Stimulated activated CD8-positive, alpha-beta memory T cell treated with anti-CD3 and anti-CD28 coated beads, Interleukin-12 subunit alpha, Interleukin-12 subunit beta, amount 100 ng/mL, for 24 hours (primary cell): ENCODE measurements at regions not wholly inside any gene's neighbourhood (a gene's known extent, or its start where the extent isn't known, plus 50 kb on each side); places are given as distances from the start of the nearest gene placed in this dataset.

Source experiments
- DNase-seq: peaks from one replicate; pipeline ENCODE4 v3.0.0-alpha.2; 2020; ENCODE audit errors: extremely low read depth

- DNase-seq = no peak
Measured at GRCh38 chr2:145157741-145158591, 638.0 kb upstream of the ZEB2 start.

GRCh38 chr2:145157036-145157675 lies 637.2 kb upstream of the ZEB2 start:
- no peak for DNase-seq

- no peak for DNase-seq
Measured at GRCh38 chr2:145156199-145156598, 636.3 kb upstream of the ZEB2 start.

GRCh38 chr2:145155196-145155595 lies 635.3 kb upstream of the ZEB2 start:
- DNase-seq = no peak

GRCh38 chr2:145154731-145155130 lies 634.8 kb upstream of the ZEB2 start:
- DNase-seq = no peak

- no peak for DNase-seq
Measured at GRCh38 chr2:145146691-145147090, 626.8 kb upstream of the ZEB2 start.

GRCh38 chr2:145144131-145144728 lies 624.3 kb upstream of the ZEB2 start:
- no peak for DNase-seq

GRCh38 chr2:145141981-145142380 lies 622.1 kb upstream of the ZEB2 start:
- no peak for DNase-seq

GRCh38 chr2:145140658-145141057 lies 620.7 kb upstream of the ZEB2 start:
- DNase-seq = no peak

GRCh38 chr2:145138626-145139025 lies 618.7 kb upstream of the ZEB2 start:
- no peak for DNase-seq

GRCh38 chr2:145137901-145138300 lies 618.0 kb upstream of the ZEB2 start:
- no peak for DNase-seq

- DNase-seq = no peak
Measured at GRCh38 chr2:145137211-145137610, 617.3 kb upstream of the ZEB2 start.

GRCh38 chr2:145136702-145137101 lies 616.8 kb upstream of the ZEB2 start:
- no peak for DNase-seq

GRCh38 chr2:145126146-145126545 lies 606.2 kb upstream of the ZEB2 start:
- DNase-seq = no peak

GRCh38 chr2:145124085-145124484 lies 604.2 kb upstream of the ZEB2 start:
- no peak for DNase-seq

GRCh38 chr2:145123606-145124005 lies 603.7 kb upstream of the ZEB2 start:
- no peak for DNase-seq

GRCh38 chr2:145119225-145119624 lies 599.3 kb upstream of the ZEB2 start:
- DNase-seq = no peak

GRCh38 chr2:145116834-145117725 lies 597.2 kb upstream of the ZEB2 start:
- DNase-seq = no peak

- no peak for DNase-seq
Measured at GRCh38 chr2:145116056-145116455, 596.1 kb upstream of the ZEB2 start.

- no peak for DNase-seq
Measured at GRCh38 chr2:145114726-145115125, 594.8 kb upstream of the ZEB2 start.

GRCh38 chr2:145112467-145112866 lies 592.5 kb upstream of the ZEB2 start:
- no peak for DNase-seq
